GM12891 (cell line): ENCODE measurements at regions not wholly inside any gene's neighbourhood (a gene's known extent, or its start where the extent isn't known, plus 50 kb on each side); places are given as distances from the start of the nearest gene placed in this dataset.
"Not testable (repeated sequence)": the region's sequence is repeated elsewhere in the genome, so short reads cannot be mapped to it uniquely, and the experiment has no call there.

Experiments
- DNase-seq: peaks from one replicate; pipeline ENCODE4 v3.0.0; 2011; ENCODE audit warnings: low spot score; ENCODE audit not compliant: insufficient read length
- FAIRE-seq: peaks from 2 replicates; lab custom pipeline; 2011; peaks lifted over from hg19 to GRCh38; lab: Jason Lieb, UNC
- PAX5 ChIP-seq: IDR thresholded peaks from 2 replicates; pipeline ENCODE4 v1.6.1; 2011; ENCODE audit warnings: low read length, moderate library complexity, mild to moderate bottlenecking; ENCODE audit not compliant: insufficient read depth, severe bottlenecking
- POLR2A ChIP-seq: IDR thresholded peaks from 2 replicates; pipeline ENCODE4 v1.6.1; 2011; ENCODE audit warnings: low read depth, low read length, control low read depth
- POLR2AphosphoS5 ChIP-seq: IDR thresholded peaks from 2 replicates; pipeline ENCODE4 v1.6.1; 2011; ENCODE audit warnings: low read depth, low read length, control low read depth
- POU2F2 ChIP-seq: IDR thresholded peaks from 2 replicates; pipeline ENCODE4 v1.6.1; 2011; ENCODE audit warnings: low read depth, mild to moderate bottlenecking, control low read depth, low read length, moderate library complexity
- SPI1 ChIP-seq: IDR thresholded peaks from 2 replicates; pipeline ENCODE4 v1.6.1; 2011; ENCODE audit warnings: low read depth, low read length, control low read depth
- TAF1 ChIP-seq: IDR thresholded peaks from 2 replicates; pipeline ENCODE4 v1.6.1; 2011; ENCODE audit warnings: low read depth, low read length, control low read depth

DNA sequence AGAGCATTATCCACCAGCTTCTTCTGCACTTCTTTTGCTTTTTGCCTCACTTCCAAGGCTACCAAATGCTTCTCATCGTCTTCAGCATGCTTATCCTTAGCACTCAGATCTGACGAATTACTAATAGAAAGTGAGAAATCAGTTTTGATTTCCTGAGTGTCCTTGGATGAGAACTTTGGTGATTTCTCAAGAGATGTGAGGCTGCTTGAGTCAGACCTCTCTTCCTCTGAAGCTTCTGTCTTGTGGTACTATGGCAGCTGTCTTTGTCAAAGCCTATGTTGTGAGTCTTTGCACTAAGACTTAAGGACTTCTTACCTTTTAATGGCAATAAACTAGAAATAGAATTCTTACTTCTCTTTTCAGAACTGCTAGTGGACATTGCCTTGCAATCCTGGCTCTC lies 169.9 kb downstream of the CPE start:
- FAIRE-seq: no peak
- DNase-seq: no peak
- TF ChIP-seq POLR2A (no peak), POLR2AphosphoS5 (no peak), PAX5 (no peak), SPI1 (no peak), POU2F2 (no peak), TAF1 (no peak)

DNA sequence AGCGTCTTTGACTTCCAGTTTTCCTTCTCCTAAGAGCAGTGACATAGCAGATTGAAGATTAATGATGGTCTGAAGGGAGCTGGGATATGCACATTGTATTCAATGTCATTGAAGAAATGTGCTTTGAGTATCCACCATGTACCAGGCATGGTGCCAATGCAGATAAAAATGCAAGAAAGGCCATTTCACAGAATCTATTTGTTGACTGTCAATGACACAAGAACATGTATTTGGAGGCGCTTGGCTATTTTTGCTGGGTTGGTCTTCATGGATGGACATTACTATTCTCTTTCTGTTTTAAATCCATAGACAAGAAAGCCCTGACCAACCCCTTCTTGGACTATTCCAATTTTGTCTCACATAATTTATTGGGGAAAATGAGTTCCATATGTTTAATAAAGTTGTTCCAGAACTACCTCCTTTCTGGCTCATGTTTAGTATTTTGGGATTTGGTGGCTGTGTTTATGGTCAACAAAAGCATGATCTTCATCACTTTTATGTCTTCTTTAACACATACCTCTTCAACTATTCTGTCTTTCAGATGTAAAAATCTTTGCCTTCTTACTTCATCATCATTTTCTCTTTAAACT lies 174.5 kb downstream of the CPE start:
- FAIRE-seq (no peak), DNase-seq (no peak)
- no peak for TF ChIP-seq POU2F2
- no peak for TF ChIP-seq POLR2AphosphoS5
- TF ChIP-seq PAX5: no peak
- no peak for TF ChIP-seq TAF1
- TF ChIP-seq SPI1: no peak
- TF ChIP-seq POLR2A: no peak

DNA sequence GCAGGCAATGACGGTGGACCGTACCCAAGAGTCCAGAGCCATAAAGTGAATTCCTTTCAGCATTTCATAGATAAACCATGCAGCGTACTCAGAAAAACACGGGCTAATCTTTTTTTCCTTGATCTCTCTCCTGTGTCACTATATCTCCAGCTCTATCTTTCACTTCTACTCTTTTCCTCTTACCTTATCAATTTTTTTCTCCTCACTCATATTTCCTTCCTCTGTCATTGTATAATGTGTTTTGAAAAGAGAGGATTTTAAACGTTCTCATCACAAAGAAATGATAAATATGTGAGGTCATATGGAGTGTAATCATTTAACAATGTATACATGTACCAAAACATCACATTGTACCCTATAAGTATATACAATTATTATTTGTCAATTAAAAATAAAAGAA lies 176.5 kb downstream of the CPE start:
- no peak for FAIRE-seq
- DNase-seq: no peak
- TF ChIP-seq PAX5 (no peak), POU2F2 (no peak), POLR2A (no peak), POLR2AphosphoS5 (no peak), TAF1 (no peak), SPI1 (no peak)

DNA sequence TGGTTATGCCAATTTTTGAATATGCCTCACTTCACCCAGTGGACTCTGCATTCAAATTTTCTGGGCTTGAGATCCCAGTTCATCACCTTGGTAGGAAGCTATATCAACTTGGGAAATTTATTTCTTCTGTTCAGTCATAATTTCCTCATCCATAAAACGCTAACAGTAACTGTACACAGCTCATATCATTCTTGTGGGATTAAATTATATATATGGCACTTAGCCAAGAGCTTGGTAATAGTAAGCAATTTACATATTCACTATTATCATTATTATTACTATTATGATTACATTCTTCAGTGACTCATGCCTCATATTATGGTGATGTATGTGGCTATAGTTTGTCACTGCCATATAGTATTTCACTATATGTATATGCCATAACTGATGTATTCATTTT lies 177.6 kb downstream of the CPE start:
- no peak for DNase-seq
- no peak for FAIRE-seq
- no peak for TF ChIP-seq SPI1
- TF ChIP-seq PAX5: no peak
- no peak for TF ChIP-seq TAF1
- no peak for TF ChIP-seq POU2F2
- TF ChIP-seq POLR2A: no peak
- no peak for TF ChIP-seq POLR2AphosphoS5

DNA sequence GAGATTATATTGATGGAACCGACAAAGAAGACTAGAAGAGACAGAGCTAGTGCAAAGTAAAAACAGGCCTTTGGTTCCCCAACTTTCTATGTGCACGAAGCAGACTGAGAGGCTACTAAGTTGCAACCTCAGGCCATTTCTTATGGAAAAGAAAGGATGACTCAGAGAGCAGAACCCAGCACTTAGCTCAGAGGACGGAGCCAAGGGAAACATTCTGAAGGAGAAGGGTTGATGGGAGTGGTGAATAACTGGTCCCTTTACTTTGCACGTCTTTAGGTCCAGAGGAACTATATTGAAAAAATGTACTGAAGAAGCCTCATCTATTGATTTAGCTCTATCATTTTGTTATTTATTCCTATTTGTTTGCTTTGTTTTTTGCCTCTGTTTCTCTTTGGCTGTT lies 182.1 kb downstream of the CPE start:
- FAIRE-seq (no peak), DNase-seq (no peak)
- TF ChIP-seq TAF1: no peak
- no peak for TF ChIP-seq PAX5
- no peak for TF ChIP-seq POU2F2
- TF ChIP-seq POLR2AphosphoS5: no peak

DNA sequence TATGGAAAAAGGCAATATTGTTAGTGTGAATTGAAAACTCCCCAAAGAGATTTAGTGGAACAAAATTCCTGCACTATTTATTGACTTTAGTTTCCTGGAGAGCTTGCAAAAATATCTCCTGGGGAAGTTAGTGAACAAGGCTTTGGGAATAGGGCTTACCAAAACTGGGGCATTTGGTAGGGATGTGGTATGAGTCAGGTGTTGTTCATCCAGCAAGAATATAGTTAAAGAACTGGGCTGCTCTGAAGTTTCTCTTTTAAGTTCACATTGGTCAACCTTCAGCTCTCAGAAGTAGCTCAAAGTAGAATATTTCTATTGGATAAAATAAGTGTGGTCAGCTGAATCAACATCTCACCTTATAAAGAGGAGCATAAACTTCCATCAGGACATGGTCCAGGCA lies 185.0 kb downstream of the CPE start:
- FAIRE-seq (no peak), DNase-seq (no peak)
- no peak for TF ChIP-seq POU2F2
- no peak for TF ChIP-seq POLR2AphosphoS5
- no peak for TF ChIP-seq TAF1
- no peak for TF ChIP-seq SPI1
- no peak for TF ChIP-seq PAX5
- TF ChIP-seq POLR2A: no peak

DNA sequence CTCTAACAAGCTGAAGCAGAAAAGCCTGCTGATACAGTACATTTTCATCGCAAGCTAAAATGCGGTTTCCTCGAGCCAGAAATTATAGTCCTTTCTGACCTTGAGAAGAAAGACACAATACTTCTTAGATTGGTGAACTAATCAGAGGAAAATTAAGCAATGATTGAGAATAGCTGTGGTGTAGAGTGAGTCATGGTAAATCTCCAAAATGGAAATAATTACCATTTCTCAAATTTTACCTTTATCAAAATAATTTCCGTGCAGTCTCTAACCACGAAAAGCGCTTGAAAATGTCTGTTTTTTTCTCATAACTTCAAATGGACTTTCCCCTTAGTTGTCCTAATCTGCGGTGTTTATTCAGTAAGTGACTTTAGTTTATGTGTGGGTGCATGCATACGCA lies 190.2 kb downstream of the CPE start:
- DNase-seq (no peak), FAIRE-seq (no peak)
- no peak for TF ChIP-seq TAF1
- no peak for TF ChIP-seq POLR2AphosphoS5
- TF ChIP-seq POU2F2: no peak
- TF ChIP-seq PAX5: no peak
- TF ChIP-seq POLR2A: no peak
- no peak for TF ChIP-seq SPI1

DNA sequence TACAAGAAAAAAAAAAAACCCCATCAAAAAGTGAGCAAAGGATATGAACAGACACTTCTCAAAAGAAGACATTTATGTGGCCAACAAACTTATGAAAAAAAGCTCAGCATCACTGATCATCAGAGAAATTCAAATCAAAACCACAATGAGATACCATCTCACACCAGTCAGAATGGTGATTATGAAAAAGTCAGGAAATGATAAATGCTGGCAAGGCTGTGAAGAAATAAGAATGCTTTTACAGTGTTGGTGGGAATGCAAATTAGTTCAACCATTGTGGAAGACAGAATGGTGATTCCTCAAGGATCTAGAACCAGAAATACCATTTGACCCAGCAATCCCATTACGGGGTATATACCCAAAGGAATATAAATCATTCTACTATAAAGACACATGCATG lies 192.7 kb downstream of the CPE start:
- not testable (repeated sequence) for FAIRE-seq, DNase-seq

DNA sequence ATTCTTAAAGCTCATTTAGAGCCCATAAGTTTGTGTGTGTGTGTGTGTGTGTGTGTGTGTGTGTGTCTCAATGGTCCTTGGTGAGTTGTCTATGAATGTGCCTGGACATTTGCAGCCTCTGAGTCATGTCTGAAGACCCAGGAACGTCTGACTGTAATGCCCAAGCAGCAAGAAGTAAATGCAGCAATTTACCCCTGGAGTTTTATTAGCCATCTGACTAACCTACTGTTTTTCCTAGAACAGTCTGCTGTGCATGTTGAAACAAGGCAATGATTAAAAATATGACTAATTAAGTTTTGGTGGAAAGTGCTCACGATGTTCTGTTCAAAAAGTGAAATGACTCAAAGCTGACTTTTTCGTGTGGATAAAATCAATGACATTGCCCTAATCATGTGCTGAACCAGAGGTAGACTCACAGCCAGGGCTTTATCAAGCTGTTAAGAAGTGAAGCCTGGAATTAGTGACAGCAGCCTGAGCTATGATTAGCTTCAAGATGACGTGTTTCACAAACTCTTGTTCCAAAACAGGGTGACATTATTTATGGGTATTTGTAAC lies 201.6 kb downstream of the CPE start:
- TF ChIP-seq POU2F2 (no peak), PAX5 (no peak), POLR2A (no peak)
- DNase-seq (no peak), FAIRE-seq (no peak)

DNA sequence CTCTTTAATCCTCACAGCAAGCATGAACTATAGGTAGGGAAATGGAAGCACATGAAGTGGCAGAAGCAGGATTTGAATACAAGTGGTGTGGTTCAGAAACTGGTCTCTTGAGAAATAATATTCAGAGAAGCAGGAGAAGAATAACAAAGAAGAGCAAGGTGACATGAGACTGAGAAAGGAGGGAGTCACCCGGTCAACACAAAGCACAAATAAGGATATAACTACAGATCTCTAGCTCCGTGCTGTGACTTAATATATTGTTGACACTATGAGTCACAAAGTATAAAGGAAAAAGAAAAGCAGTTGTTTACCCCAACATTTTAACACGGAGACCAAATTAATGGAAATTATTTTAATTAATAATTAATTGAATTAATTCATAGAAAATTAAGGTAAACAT lies 204.5 kb downstream of the CPE start:
- TF ChIP-seq TAF1: no peak
- no peak for TF ChIP-seq POLR2A
- no peak for FAIRE-seq
- no peak for DNase-seq

DNA sequence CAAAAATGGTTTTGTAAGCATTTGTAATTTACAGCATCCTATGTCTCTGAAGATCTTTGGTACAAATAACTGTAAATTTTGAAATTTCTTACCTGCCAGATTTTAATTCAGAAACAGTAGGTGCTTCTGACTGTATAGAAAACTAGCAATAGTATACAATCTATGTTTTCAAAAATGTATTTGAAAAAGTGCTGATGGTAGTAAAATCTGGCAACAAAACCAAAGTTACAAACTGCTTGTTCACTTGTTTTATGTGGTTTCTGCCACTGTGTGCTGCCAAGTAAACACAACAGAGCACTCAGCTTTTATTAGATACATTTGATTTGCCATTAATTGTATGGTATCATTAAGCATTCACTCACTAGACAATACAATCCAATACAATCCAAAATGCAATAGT lies 206.1 kb downstream of the CPE start:
- DNase-seq (no peak), FAIRE-seq (no peak)
- TF ChIP-seq POLR2A (no peak), SPI1 (no peak), TAF1 (no peak), POU2F2 (no peak), PAX5 (no peak), POLR2AphosphoS5 (no peak)
